HepG2 (cell line): ENCODE measurements at regions not wholly inside any gene's neighbourhood (a gene's known extent, or its start where the extent isn't known, plus 50 kb on each side); places are given as distances from the start of the nearest gene placed in this dataset.

ENCODE experiments used
- ATAC-seq: fragments of 200-7000 bp; cut with Tn5 transposase; 3 replicates; pipeline ENCODE4 v1.9.1; 2020; ENCODE audit warnings: mild to moderate bottlenecking, moderate library complexity
- BruUV-seq: library from RNA; stranded (reverse); fragments of 400-500 nt; replicated peaks from 2 replicates; lab custom pipeline; 2021; lab: Mats Ljungman, UMichigan
- CTCF ChIA-PET: fragments of 300-600 bp; formaldehyde crosslinking; extraction: SDS; loops from one replicate; lab custom pipeline; 2021; ENCODE audit warnings: low total read pairs, inconsistent platforms, low intra/inter-chr PET ratio; lab: Yijun Ruan, JAX
- POLR2A ChIA-PET: fragments of 350-600 bp; sonication (Branson Sonifier 250); formaldehyde crosslinking; loops from one replicate; lab custom pipeline; 2020; ENCODE audit warnings: antibody characterized with exemption, inconsistent platforms; lab: Yijun Ruan, JAX
- DNase-seq: peaks from one replicate; pipeline ENCODE4 v3.0.0-alpha.2; 2015; ENCODE audit warnings: low spot score
- FAIRE-seq: peaks from 3 replicates; lab custom pipeline; 2011; peaks lifted over from hg19 to GRCh38; lab: Jason Lieb, UNC
- H2AFZ ChIP-seq: one replicate; pipeline ENCODE4 v1.6.1; 2011; ENCODE audit warnings: low read length, inconsistent platforms
- H3K27ac ChIP-seq: fragments of 300-600 bp; 3 replicates; pipeline ENCODE4 v1.8.0; 2011; ENCODE audit warnings: mixed run types, mild to moderate bottlenecking, mixed read lengths, low read length, inconsistent platforms; ENCODE audit not compliant: insufficient read depth; ENCODE audit errors: extremely low read length
- H3K27me3 ChIP-seq, 2 experiments: fragments of 200-600 bp in 1 of 2; 2 replicates in 1 of 2; 3 replicates in 1 of 2; pipeline versions ENCODE4 v1.6.0 to v1.8.0; 2011; ENCODE audit warnings: low read length in 2 of 2, mild to moderate bottlenecking in 2 of 2, moderate library complexity in 2 of 2, inconsistent platforms in 1 of 2; ENCODE audit not compliant: insufficient read depth in 2 of 2, control insufficient read depth in 1 of 2
- H3K36me3 ChIP-seq, 2 experiments: fragments of 200-600 bp in 1 of 2; replicated peaks in 1 of 2; 2 replicates in 1 of 2; 3 replicates in 1 of 2; pipeline versions ENCODE4 v1.5.1 to v1.8.0; 2011; ENCODE audit warnings: low read length in 2 of 2, inconsistent platforms in 1 of 2; ENCODE audit not compliant: insufficient read depth in 2 of 2, control insufficient read depth in 1 of 2
- H3K4me1 ChIP-seq: 2 replicates; pipeline ENCODE4 v1.5.1; 2012; ENCODE audit warnings: low read length, inconsistent platforms; ENCODE audit not compliant: insufficient read depth
- H3K4me2 ChIP-seq: 2 replicates; pipeline ENCODE4 v1.6.0; 2011; ENCODE audit warnings: low read depth, low read length, inconsistent platforms
- H3K4me3 ChIP-seq, 3 experiments: fragments of 200-600 bp in 1 of 3; sonication (generic), shearing (Covaris generic) in 1 of 3; replicated peaks in 1 of 3; 2 replicates each; pipeline ENCODE4 v1.5.1; 2011 to 2016; ENCODE audit warnings: low read length in 3 of 3, inconsistent platforms in 2 of 3, low read depth in 2 of 3, mild to moderate bottlenecking in 2 of 3, control low read depth in 1 of 3, mixed read lengths in 1 of 3; ENCODE audit not compliant: insufficient read depth in 1 of 3
- H3K79me2 ChIP-seq: one replicate; pipeline ENCODE4 v1.6.1; 2011; ENCODE audit warnings: low read length, inconsistent platforms; ENCODE audit not compliant: insufficient read depth
- H3K9ac ChIP-seq: 2 replicates; pipeline ENCODE4 v1.6.0; 2011; ENCODE audit warnings: mild to moderate bottlenecking, low read depth, low read length, inconsistent platforms; ENCODE audit not compliant: insufficient read depth
- H3K9me3 ChIP-seq: 2 replicates; pipeline ENCODE4 v1.5.1; 2012; ENCODE audit warnings: mild to moderate bottlenecking, low read length
- H4K20me1 ChIP-seq: 2 replicates; pipeline ENCODE4 v1.6.0; 2011; ENCODE audit warnings: inconsistent platforms, mild to moderate bottlenecking, low read length, moderate library complexity; ENCODE audit not compliant: insufficient read depth
- CREBL2 ChIP-seq: sonication (generic); formaldehyde crosslinking; IDR thresholded peaks from 2 replicates; pipeline ENCODE4 v1.8.1; 2023; ENCODE audit warnings: missing genetic modification reagents, mild to moderate bottlenecking, borderline replicate concordance
- HMG20A ChIP-seq: IDR thresholded peaks from 2 replicates; pipeline ENCODE4 v1.6.1; 2016; ENCODE audit warnings: borderline replicate concordance
- KDM5A ChIP-seq: fragments of 200-600 bp; sonication (generic); IDR thresholded peaks from 2 replicates; pipeline ENCODE4 v1.7.0; 2018; ENCODE audit warnings: antibody characterized with exemption, mild to moderate bottlenecking, low read length, borderline replicate concordance
- MAZ ChIP-seq, 2 experiments: sonication (generic) in 1 of 2; formaldehyde crosslinking in 1 of 2; IDR thresholded peaks; 2 replicates each; pipeline versions ENCODE4 v1.5.0 to v1.6.1; 2012 to 2020; ENCODE audit warnings: low read depth in 2 of 2, mild to moderate bottlenecking in 2 of 2, borderline replicate concordance in 1 of 2, improper control_type of control experiment in 1 of 2, low read length in 1 of 2, missing genetic modification reagents in 1 of 2, moderate library complexity in 1 of 2
- MED13 ChIP-seq: sonication (generic); formaldehyde crosslinking; IDR thresholded peaks from 2 replicates; pipeline ENCODE4 v1.5.0; 2020; ENCODE audit warnings: missing genetic modification reagents
- NCOR1 ChIP-seq: fragments of 200-600 bp; sonication (generic); IDR thresholded peaks from 2 replicates; pipeline ENCODE4 v1.7.0; 2017; ENCODE audit warnings: antibody characterized with exemption, low read length, borderline replicate concordance
- PITX1 ChIP-seq: sonication (generic); formaldehyde crosslinking; IDR thresholded peaks from 2 replicates; pipeline ENCODE4 v1.5.1; 2020; ENCODE audit warnings: mild to moderate bottlenecking, missing genetic modification reagents
- RXRB ChIP-seq: IDR thresholded peaks from 2 replicates; pipeline ENCODE4 v1.6.1; 2016; ENCODE audit warnings: borderline replicate concordance, missing genetic modification reagents, missing compliant biosample characterization
- TRIM24 ChIP-seq: sonication (generic); formaldehyde crosslinking; IDR thresholded peaks from 2 replicates; pipeline ENCODE4 v1.8.0; 2022; ENCODE audit warnings: mild to moderate bottlenecking, missing genetic modification reagents
- ZNF441 ChIP-seq: sonication (generic); formaldehyde crosslinking; IDR thresholded peaks from 2 replicates; pipeline ENCODE4 v1.7.0; 2021; ENCODE audit warnings: missing genetic modification reagents, borderline replicate concordance
- ZNF503 ChIP-seq: sonication (generic); formaldehyde crosslinking; IDR thresholded peaks from 2 replicates; pipeline ENCODE4 v1.4.0; 2020; ENCODE audit warnings: missing genetic modification reagents
- ZNF513 ChIP-seq: sonication (generic); formaldehyde crosslinking; conservative IDR thresholded peaks from 2 replicates; pipeline ENCODE4 v1.5.0; 2020; ENCODE audit warnings: missing genetic modification reagents
- WGBS: methylation state at CpG from one replicate; pipeline ENCODE4 v1.1.6; 2017; ENCODE audit warnings: low lambda C conversion rate; 5-methylcytosine and 5-hydroxymethylcytosine counted together
- in situ Hi-C: cut with HindIII; loops from 2 replicates; pipeline ENCODE4 v1.10.0; 2017; ENCODE audit warnings: low pct_unique_long_range_greater_than_20kb; ENCODE audit not compliant: extremely low pct_ligation_motif_present
- intact Hi-C: fragments of 100-400 bp; cut with micrococcal nuclease; formaldehyde crosslinking; loops from one replicate; pipeline ENCODE4 v1.10.0; 2022; ENCODE audit not compliant: unreplicated experiment
- TF ChIP-seq, protein P1 (sequence below): sonication (generic); formaldehyde crosslinking; IDR thresholded peaks from 2 replicates; pipeline ENCODE4 v1.8.1; 2023; ENCODE audit warnings: mild to moderate bottlenecking, moderate library complexity, missing genetic modification reagents
- TF ChIP-seq, protein P2 (sequence below): sonication (generic); formaldehyde crosslinking; IDR thresholded peaks from 2 replicates; pipeline ENCODE4 v1.4.0; 2020; ENCODE audit warnings: mild to moderate bottlenecking, missing genetic modification reagents
- TF ChIP-seq, protein P3 (sequence below): sonication (generic); formaldehyde crosslinking; IDR thresholded peaks from 2 replicates; pipeline ENCODE4 v1.4.0; 2020; ENCODE audit warnings: mild to moderate bottlenecking, missing genetic modification reagents

DNA sequence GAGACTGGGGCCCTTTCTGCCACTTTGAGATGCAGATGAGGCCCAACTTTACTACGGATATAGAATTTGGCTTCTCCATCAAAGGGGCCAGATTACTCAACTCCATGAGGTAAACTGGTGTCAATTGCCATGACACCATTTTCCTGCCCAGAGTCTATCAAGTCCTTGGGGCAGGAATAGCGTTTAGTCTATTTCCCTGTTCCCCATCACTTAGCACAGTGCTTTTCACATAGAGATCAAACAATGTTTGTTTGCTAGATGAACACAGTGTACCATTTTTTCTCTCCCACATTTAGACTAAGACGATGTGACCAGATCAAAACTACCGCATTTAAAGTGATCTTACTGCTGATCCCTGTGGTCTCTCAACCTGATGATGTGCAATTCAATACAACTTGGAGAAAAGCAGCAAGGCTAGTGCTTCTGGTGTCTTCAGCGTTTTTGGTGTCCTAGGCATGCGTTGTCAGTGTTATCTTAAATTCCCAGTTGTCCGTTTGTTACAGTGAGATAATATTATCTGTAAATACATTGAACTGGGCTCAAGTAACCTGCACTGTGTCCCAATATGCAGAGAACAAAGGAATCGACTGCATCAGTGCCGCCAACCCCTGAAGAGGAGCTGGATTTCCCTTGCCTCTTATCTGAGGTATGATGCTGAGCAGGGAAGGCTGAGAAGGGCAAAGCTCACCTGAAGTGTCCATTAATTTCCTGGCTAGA, 446.2 kb downstream of the PLK2 start:
- FAIRE-seq (no peak), DNase-seq (no peak), ATAC-seq (no peak)
- no peak overlapping the region for H3K27ac ChIP-seq
- no TSS peak for BruUV-seq
- no peak overlapping the region for H3K4me3 ChIP-seq
- intact Hi-C loops (no loop called here), in situ Hi-C loops (no loop called here)
- H3K79me2 ChIP-seq, result no peaks in the 10 kb centered on the region
- H4K20me1 ChIP-seq, result no peaks in the 10 kb centered on the region
- 2% methylated on average over 7 of the region's 9 CpGs for WGBS
- no peaks in the 10 kb centered on the region for H3K36me3 ChIP-seq
- ChIA-PET CTCF (no interaction called here), POLR2A (no interaction called here)
- no peak overlapping the region for H2AFZ ChIP-seq
- H3K4me1 ChIP-seq, result no peaks in the 10 kb centered on the region
- H3K27me3 ChIP-seq, result no peaks in the 10 kb centered on the region
- H3K9me3 ChIP-seq, result no peaks in the 10 kb centered on the region
- no peak overlapping the region for H3K4me2 ChIP-seq
- H3K9ac ChIP-seq, result no peak overlapping the region
- TF ChIP-seq MAZ (IDR thresholded peaks at IDR 0.05; ENCODE audit: borderline replicate concordance, low read depth, low read length), result no peak
- no peak for TF ChIP-seq MAZ (CRISPR knock-in tag; IDR thresholded peaks at IDR 0.05; ENCODE audit: low read depth)
- TF ChIP-seq, protein P1, sequence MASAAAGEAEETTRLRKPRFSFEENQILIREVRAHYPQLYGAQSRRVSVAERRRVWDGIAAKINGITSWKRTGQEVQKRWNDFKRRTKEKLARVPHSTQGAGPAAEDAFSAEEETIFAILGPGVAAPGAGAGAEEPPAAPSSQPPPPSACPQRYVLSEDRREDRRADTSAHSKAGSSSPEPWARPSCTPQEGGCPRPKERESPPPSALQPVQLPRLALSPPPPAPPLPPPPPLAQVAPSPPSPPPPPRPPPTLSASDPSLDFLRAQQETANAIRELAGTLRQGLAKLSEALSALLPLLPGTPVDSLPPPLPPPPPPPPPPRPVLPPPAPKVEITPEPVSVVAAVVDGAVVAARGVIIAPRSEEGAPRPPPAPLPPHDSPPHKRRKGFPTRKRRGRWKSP (CRISPR knock-in tag), result no peak
- no peak for TF ChIP-seq TRIM24 (CRISPR knock-in tag)
- no peak for TF ChIP-seq RXRB (CRISPR knock-in tag)
- TF ChIP-seq HMG20A, result no peak
- TF ChIP-seq KDM5A, result no peak
- TF ChIP-seq ZNF503 (CRISPR knock-in tag), result no peak
- TF ChIP-seq ZNF513 (CRISPR knock-in tag), result no peak
- TF ChIP-seq, protein P2, sequence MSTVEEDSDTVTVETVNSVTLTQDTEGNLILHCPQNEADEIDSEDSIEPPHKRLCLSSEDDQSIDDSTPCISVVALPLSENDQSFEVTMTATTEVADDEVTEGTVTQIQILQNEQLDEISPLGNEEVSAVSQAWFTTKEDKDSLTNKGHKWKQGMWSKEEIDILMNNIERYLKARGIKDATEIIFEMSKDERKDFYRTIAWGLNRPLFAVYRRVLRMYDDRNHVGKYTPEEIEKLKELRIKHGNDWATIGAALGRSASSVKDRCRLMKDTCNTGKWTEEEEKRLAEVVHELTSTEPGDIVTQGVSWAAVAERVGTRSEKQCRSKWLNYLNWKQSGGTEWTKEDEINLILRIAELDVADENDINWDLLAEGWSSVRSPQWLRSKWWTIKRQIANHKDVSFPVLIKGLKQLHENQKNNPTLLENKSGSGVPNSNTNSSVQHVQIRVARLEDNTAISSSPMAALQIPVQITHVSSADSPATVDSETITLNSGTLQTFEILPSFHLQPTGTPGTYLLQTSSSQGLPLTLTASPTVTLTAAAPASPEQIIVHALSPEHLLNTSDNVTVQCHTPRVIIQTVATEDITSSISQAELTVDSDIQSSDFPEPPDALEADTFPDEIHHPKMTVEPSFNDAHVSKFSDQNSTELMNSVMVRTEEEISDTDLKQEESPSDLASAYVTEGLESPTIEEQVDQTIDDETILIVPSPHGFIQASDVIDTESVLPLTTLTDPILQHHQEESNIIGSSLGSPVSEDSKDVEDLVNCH (CRISPR knock-in tag), result no peak
- TF ChIP-seq NCOR1, result no peak
- TF ChIP-seq CREBL2 (CRISPR knock-in tag), result no peak
- no peak for TF ChIP-seq ZNF441 (CRISPR knock-in tag)
- TF ChIP-seq, protein P3, sequence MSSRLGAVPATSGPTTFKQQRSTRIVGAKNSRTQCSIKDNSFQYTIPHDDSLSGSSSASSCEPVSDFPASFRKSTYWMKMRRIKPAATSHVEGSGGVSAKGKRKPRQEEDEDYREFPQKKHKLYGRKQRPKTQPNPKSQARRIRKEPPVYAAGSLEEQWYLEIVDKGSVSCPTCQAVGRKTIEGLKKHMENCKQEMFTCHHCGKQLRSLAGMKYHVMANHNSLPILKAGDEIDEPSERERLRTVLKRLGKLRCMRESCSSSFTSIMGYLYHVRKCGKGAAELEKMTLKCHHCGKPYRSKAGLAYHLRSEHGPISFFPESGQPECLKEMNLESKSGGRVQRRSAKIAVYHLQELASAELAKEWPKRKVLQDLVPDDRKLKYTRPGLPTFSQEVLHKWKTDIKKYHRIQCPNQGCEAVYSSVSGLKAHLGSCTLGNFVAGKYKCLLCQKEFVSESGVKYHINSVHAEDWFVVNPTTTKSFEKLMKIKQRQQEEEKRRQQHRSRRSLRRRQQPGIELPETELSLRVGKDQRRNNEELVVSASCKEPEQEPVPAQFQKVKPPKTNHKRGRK, result no peak
- TF ChIP-seq PITX1 (CRISPR knock-in tag), result no peak
- no peak for TF ChIP-seq MED13 (CRISPR knock-in tag)
